Fibroblast of lung (primary cell): ENCODE measurements at regions not wholly inside any gene's neighbourhood (a gene's known extent, or its start where the extent isn't known, plus 50 kb on each side); places are given as distances from the start of the nearest gene placed in this dataset.

Experiments used
- DNase-seq, 2 donors: peaks; one replicate each; pipeline versions ENCODE4 v3.0.0 to v3.0.0-alpha.2; 2010; ENCODE audit warnings: low read depth in 2 of 2
- H2AFZ ChIP-seq: 2 replicates; pipeline ENCODE4 v1.5.1; 2012; ENCODE audit warnings: low read length, control low read depth, inconsistent platforms
- H3K27ac ChIP-seq: 2 replicates; pipeline ENCODE4 v1.5.1; 2011; ENCODE audit warnings: low read length, control low read depth; ENCODE audit not compliant: insufficient read depth
- H3K27me3 ChIP-seq: 2 replicates; pipeline ENCODE4 v1.5.1; 2011; ENCODE audit warnings: mild to moderate bottlenecking, low read length; ENCODE audit not compliant: control insufficient read depth, insufficient read depth
- H3K36me3 ChIP-seq: 2 replicates; pipeline ENCODE4 v1.5.1; 2011; ENCODE audit warnings: low read length; ENCODE audit not compliant: control insufficient read depth, insufficient read depth
- H3K4me1 ChIP-seq: 2 replicates; pipeline ENCODE4 v1.5.1; 2011; ENCODE audit warnings: low read length; ENCODE audit not compliant: control insufficient read depth, insufficient read depth; ENCODE audit errors: extremely low read depth
- H3K4me2 ChIP-seq: 2 replicates; pipeline ENCODE4 v1.5.1; 2011; ENCODE audit warnings: low read length, control low read depth; ENCODE audit not compliant: insufficient read depth; ENCODE audit errors: extremely low read depth
- H3K4me3 ChIP-seq, 4 experiments: fragments of 200-600 bp in 1 of 4; sonication (generic) in 1 of 4; replicated peaks in 1 of 4; 2 replicates each; pipeline ENCODE4 v1.5.1; 2011 to 2016; ENCODE audit warnings: low read length in 4 of 4, low read depth in 3 of 4, mild to moderate bottlenecking in 3 of 4, control low read depth in 2 of 4, inconsistent platforms in 1 of 4, mixed read lengths in 1 of 4; ENCODE audit not compliant: insufficient read depth in 1 of 4; ENCODE audit errors: control extremely low read depth in 1 of 4
- H3K79me2 ChIP-seq: 2 replicates; pipeline ENCODE4 v1.5.1; 2012; ENCODE audit warnings: mild to moderate bottlenecking, low read length, inconsistent platforms; ENCODE audit not compliant: control insufficient read depth, insufficient read depth
- H3K9ac ChIP-seq: 2 replicates; pipeline ENCODE4 v1.5.1; 2011; ENCODE audit warnings: mild to moderate bottlenecking, low read length, control low read depth; ENCODE audit not compliant: insufficient read depth
- H3K9me3 ChIP-seq: 2 replicates; pipeline ENCODE4 v1.5.1; 2012; ENCODE audit warnings: low read depth, low read length; ENCODE audit not compliant: control insufficient read depth, insufficient read depth
- H4K20me1 ChIP-seq: 2 replicates; pipeline ENCODE4 v1.5.1; 2011; ENCODE audit warnings: low read length; ENCODE audit not compliant: control insufficient read depth, insufficient read depth; ENCODE audit errors: extremely low read depth
- CTCF ChIP-seq, 2 donors: IDR thresholded peaks in 1 of 2; conservative IDR thresholded peaks in 1 of 2; 1 replicate in 1 of 2; 2 replicates in 1 of 2; pipeline ENCODE4 v1.5.1; 2011 to 2012; ENCODE audit warnings: low read length in 2 of 2, control low read depth in 1 of 2, inconsistent platforms in 1 of 2, low read depth in 1 of 2, mild to moderate bottlenecking in 1 of 2
- EZH2 ChIP-seq: IDR thresholded peaks from 2 replicates; pipeline ENCODE4 v1.5.1; 2012; ENCODE audit warnings: low read length, control low read depth, mild to moderate bottlenecking; ENCODE audit errors: missing control alignments

GRCh38 chr17:79491006-79491405, 119.8 kb downstream of the RBFOX3 start:
- Histone ChIP-seq H3K4me3 (no peak overlapping the region), H3K36me3 (no peaks in the 10 kb centered on the region), H3K27ac (no peak overlapping the region), H3K4me2 (no peak overlapping the region), H4K20me1 (no peaks in the 10 kb centered on the region), H3K27me3 (no peaks in the 10 kb centered on the region), H3K4me1 (no peaks in the 10 kb centered on the region), H3K9ac (no peak overlapping the region), H3K9me3 (no peaks in the 10 kb centered on the region), H2AFZ (no peak overlapping the region), H3K79me2 (no peaks in the 10 kb centered on the region)
- TF ChIP-seq EZH2, result no peak
- no peak for TF ChIP-seq CTCF (conservative IDR thresholded peaks at IDR 0.05 in 1 of 2, IDR thresholded peaks at IDR 0.05 in 1 of 2; ENCODE audit: low read depth in 1 of 2, low read length in 2 of 2)
- no peak for DNase-seq

GRCh38 chr17:79490530-79490929, 120.3 kb downstream of the RBFOX3 start:
- Histone ChIP-seq H3K36me3 (no peaks in the 10 kb centered on the region), H3K79me2 (no peaks in the 10 kb centered on the region), H3K4me2 (no peak overlapping the region), H2AFZ (no peak overlapping the region), H4K20me1 (no peaks in the 10 kb centered on the region), H3K27ac (no peak overlapping the region), H3K9ac (no peak overlapping the region), H3K4me3 (no peak overlapping the region), H3K9me3 (no peaks in the 10 kb centered on the region), H3K4me1 (no peaks in the 10 kb centered on the region), H3K27me3 (no peaks in the 10 kb centered on the region)
- no peak for TF ChIP-seq EZH2
- no peak for TF ChIP-seq CTCF (conservative IDR thresholded peaks at IDR 0.05 in 1 of 2, IDR thresholded peaks at IDR 0.05 in 1 of 2; ENCODE audit: low read depth in 1 of 2, low read length in 2 of 2)
- no peak for DNase-seq

GRCh38 chr17:79487149-79487548, 123.7 kb downstream of the RBFOX3 start:
- H3K4me2 ChIP-seq, result no peak overlapping the region
- no peaks in the 10 kb centered on the region for H3K79me2 ChIP-seq
- TF ChIP-seq CTCF (conservative IDR thresholded peaks at IDR 0.05 in 1 of 2, IDR thresholded peaks at IDR 0.05 in 1 of 2; ENCODE audit: low read depth in 1 of 2, low read length in 2 of 2) (no peak), EZH2 (no peak)
- DNase-seq, result no peak
- no peaks in the 10 kb centered on the region for H4K20me1 ChIP-seq
- H3K9me3 ChIP-seq, result no peaks in the 10 kb centered on the region
- H3K4me3 ChIP-seq, result no peak overlapping the region
- H3K27me3 ChIP-seq, result no peaks in the 10 kb centered on the region
- H2AFZ ChIP-seq, result no peak overlapping the region
- no peak overlapping the region for H3K27ac ChIP-seq
- H3K9ac ChIP-seq, result no peak overlapping the region
- no peaks in the 10 kb centered on the region for H3K4me1 ChIP-seq
- no peaks in the 10 kb centered on the region for H3K36me3 ChIP-seq
